ENCODE measurements at regions not wholly inside any gene's neighbourhood (a gene's known extent, or its start where the extent isn't known, plus 50 kb on each side); places are given as distances from the start of the nearest gene placed in this dataset.
"Not testable (repeated sequence)": the region's sequence is repeated elsewhere in the genome, so short reads cannot be mapped to it uniquely, and the experiment has no call there.

DNA sequence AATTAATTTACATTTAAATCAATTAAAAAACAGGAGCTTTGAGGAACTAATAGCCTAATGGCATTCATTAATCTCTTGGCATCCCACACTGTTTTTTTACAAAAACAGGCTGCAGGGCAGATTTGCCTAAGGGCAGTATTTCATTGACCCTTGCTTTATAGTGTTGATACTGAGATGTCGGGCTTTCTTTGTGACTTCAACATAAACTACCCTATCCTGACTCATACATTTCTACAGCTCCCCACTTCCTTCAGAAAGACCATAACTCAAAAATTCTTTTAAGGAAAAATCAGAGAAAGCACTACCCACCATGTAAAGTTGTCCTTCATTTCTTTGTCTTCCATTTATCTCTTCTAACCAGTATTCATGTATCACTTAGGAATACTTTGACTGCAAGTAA lies 92.2 kb upstream of the NT5E start:
- Mint-ChIP-seq H3K4me3 (no peak overlapping the region), H3K9me3 (no peaks in the 10 kb centered on the region), H3K27ac (no peak overlapping the region), H3K36me3 (no peaks in the 10 kb centered on the region), H3K4me1 (no peaks in the 10 kb centered on the region), H3K27me3 (ENCODE audit: low read depth in 3 of 3) (peaks cover 0 to 9% (median 6%) of the 10 kb centered on the region in 3 donors)
- Histone ChIP-seq H3K27me3 (ENCODE audit: control insufficient read depth in 2 of 2, insufficient read depth in 2 of 2, low read length in 2 of 2) (no peaks in the 10 kb centered on the region), H2AFZ (ENCODE audit: insufficient read depth, low read depth, low read length, poor library complexity, severe bottlenecking) (no peak overlapping the region), H3K4me3 (replicated peaks in 1 of 3; ENCODE audit: low read depth in 2 of 3, low read length in 3 of 3) (no peak overlapping the region), H4K20me1 (ENCODE audit: insufficient read depth, low read length) (no peaks in the 10 kb centered on the region), H3K36me3 (replicated peaks in 1 of 2; ENCODE audit: control insufficient read depth in 1 of 2, insufficient read depth in 2 of 2, low read length in 2 of 2) (no peaks in the 10 kb centered on the region), H3K79me2 (ENCODE audit: insufficient read depth, low read length) (no peaks in the 10 kb centered on the region), H3K4me1 (ENCODE audit: control insufficient read depth in 1 of 2, insufficient read depth in 2 of 2, low read length in 2 of 2) (no peaks in the 10 kb centered on the region), H3K9ac (ENCODE audit: insufficient read depth, low read length, poor library complexity, severe bottlenecking) (no peak overlapping the region), H3K9me3 (replicated peaks in 1 of 2; ENCODE audit: control insufficient read depth in 1 of 2, insufficient read depth in 1 of 2, low read length in 2 of 2) (no peaks in the 10 kb centered on the region), H3K4me2 (replicated peaks; ENCODE audit: extremely low read depth, low read length, poor library complexity, severe bottlenecking) (no peak overlapping the region), H3K27ac (ENCODE audit: low read depth in 1 of 2, low read length in 2 of 2) (no peak overlapping the region)
- TF ChIP-seq, protein P1, sequence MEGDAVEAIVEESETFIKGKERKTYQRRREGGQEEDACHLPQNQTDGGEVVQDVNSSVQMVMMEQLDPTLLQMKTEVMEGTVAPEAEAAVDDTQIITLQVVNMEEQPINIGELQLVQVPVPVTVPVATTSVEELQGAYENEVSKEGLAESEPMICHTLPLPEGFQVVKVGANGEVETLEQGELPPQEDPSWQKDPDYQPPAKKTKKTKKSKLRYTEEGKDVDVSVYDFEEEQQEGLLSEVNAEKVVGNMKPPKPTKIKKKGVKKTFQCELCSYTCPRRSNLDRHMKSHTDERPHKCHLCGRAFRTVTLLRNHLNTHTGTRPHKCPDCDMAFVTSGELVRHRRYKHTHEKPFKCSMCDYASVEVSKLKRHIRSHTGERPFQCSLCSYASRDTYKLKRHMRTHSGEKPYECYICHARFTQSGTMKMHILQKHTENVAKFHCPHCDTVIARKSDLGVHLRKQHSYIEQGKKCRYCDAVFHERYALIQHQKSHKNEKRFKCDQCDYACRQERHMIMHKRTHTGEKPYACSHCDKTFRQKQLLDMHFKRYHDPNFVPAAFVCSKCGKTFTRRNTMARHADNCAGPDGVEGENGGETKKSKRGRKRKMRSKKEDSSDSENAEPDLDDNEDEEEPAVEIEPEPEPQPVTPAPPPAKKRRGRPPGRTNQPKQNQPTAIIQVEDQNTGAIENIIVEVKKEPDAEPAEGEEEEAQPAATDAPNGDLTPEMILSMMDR (IDR thresholded peaks at IDR 0.05), result no peak
- intact Hi-C loops (cut with micrococcal nuclease), result no loop called here
- no CpG with 5 or more reads among the region's 1 CpG for WGBS (ENCODE audit: insufficient coverage)
- no peak for DNase-seq

DNA sequence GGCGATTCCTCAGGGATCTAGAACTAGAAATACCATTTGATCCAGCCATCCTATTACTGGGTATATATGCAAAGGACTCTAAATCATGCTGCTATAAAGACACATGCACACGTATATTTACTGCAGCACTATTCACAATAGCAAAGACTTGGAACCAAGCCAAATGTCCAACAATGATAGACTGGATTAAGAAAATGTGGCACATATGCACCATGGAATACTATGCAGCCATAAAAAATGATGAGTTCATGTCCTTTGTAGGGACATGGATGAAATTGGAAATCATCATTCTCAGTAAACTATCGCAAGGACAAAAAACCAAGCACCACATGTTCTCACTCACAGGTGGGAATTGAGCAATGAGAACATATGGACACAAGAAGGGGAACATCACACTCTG lies 93.1 kb upstream of the NT5E start:
- H3K4me2 ChIP-seq (replicated peaks; ENCODE audit: extremely low read depth, low read length, poor library complexity, severe bottlenecking); H3K9me3 Mint-ChIP-seq; H3K36me3 ChIP-seq (replicated peaks in 1 of 2; ENCODE audit: control insufficient read depth in 1 of 2, insufficient read depth in 2 of 2, low read length in 2 of 2); H3K27ac Mint-ChIP-seq; H3K27me3 Mint-ChIP-seq (ENCODE audit: low read depth in 3 of 3); H4K20me1 ChIP-seq (ENCODE audit: insufficient read depth, low read length); H3K4me1 ChIP-seq (ENCODE audit: control insufficient read depth in 1 of 2, insufficient read depth in 2 of 2, low read length in 2 of 2); intact Hi-C loops (cut with micrococcal nuclease); H3K9me3 ChIP-seq (replicated peaks in 1 of 2; ENCODE audit: control insufficient read depth in 1 of 2, insufficient read depth in 1 of 2, low read length in 2 of 2); H2AFZ ChIP-seq (ENCODE audit: insufficient read depth, low read depth, low read length, poor library complexity, severe bottlenecking); H3K4me3 Mint-ChIP-seq; H3K9ac ChIP-seq (ENCODE audit: insufficient read depth, low read length, poor library complexity, severe bottlenecking); DNase-seq; H3K27me3 ChIP-seq (ENCODE audit: control insufficient read depth in 2 of 2, insufficient read depth in 2 of 2, low read length in 2 of 2); H3K36me3 Mint-ChIP-seq; H3K79me2 ChIP-seq (ENCODE audit: insufficient read depth, low read length); H3K27ac ChIP-seq (ENCODE audit: low read depth in 1 of 2, low read length in 2 of 2); H3K4me1 Mint-ChIP-seq; H3K4me3 ChIP-seq (replicated peaks in 1 of 3; ENCODE audit: low read depth in 2 of 3, low read length in 3 of 3): not testable (repeated sequence)
- no CpG with 5 or more reads among the region's 3 CpGs for WGBS (ENCODE audit: insufficient coverage)

All from CD14-positive monocyte (primary cell).